ENCODE measurements at regions not wholly inside any gene's neighbourhood (a gene's known extent, or its start where the extent isn't known, plus 50 kb on each side); places are given as distances from the start of the nearest gene placed in this dataset.

DNA sequence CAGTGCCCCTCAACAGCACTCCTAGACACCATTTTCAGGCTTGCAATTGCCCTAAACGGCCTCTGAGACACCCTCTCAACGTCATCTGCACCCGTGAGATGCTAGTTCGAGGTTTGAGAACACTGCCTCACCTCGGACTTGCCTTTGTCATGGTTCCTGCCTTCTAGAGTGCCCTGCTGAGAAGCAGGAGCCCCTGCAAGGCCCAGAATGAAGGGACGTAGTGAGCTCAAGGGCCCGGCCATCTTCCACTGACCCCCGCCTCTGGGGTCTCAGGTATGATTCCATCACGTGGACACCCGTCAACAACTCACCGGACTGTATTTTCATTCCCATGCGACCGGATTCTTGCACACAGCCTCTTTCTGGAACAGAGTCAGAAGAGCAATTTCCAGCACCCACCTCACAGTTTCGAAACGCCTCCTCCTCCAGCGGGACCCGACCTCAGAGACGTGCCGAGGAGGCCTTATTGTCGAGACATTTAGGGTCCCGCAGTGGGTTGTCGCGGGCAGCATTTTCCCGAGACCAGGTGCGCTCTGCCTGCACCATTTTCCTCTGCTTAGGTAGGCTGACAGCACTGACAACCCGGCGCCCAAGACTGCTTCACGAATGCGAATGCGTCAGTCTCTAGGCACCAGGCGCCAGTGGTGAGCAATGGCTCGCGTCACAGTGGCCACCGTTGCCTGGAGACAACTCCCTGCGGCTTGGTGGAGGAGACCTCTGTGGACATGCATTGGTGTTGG is 999.9 kb downstream of the KCNJ18 start:
- TF ChIP-seq, protein P1, sequence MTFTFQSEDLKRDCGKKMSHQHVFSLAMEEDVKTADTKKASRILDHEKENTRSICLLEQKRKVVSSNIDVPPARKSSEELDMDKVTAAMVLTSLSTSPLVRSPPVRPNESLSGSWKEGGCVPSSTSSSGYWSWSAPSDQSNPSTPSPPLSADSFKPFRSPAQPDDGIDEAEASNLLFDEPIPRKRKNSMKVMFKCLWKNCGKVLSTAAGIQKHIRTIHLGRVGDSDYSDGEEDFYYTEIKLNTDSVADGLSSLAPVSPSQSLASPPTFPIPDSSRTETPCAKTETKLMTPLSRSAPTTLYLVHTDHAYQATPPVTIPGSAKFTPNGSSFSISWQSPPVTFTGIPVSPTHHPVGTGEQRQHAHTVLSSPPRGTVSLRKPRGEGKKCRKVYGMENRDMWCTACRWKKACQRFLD (tag by site-specific recombination; IDR thresholded peaks at IDR 0.05) = no peak
- no peak for TF ChIP-seq HOXD13 (CRISPR knock-in tag; IDR thresholded peaks at IDR 0.05; ENCODE audit: borderline replicate concordance)
- TF ChIP-seq ZFP3 (tag by site-specific recombination; IDR thresholded peaks at IDR 0.05; ENCODE audit: low read depth) = no peak
- no peak for TF ChIP-seq ZFP37 (tag by site-specific recombination; IDR thresholded peaks at IDR 0.05)
- Histone ChIP-seq H3K9me3 (ENCODE audit: control insufficient read depth, insufficient read depth, low read depth, low read length) (no peaks in the 10 kb centered on the region), H3K4me1 (ENCODE audit: control insufficient read depth, insufficient read depth, low read length) (no peaks in the 10 kb centered on the region), H3K27ac (ENCODE audit: extremely low read depth, low read depth, low read length) (no peak overlapping the region), H3K36me3 (ENCODE audit: control insufficient read depth in 2 of 2, insufficient read depth in 1 of 2, low read length in 2 of 2) (no peaks in the 10 kb centered on the region; a peak in 1 of 3 replicates), H3K4me3 (ENCODE audit: low read depth, low read length) (no peak overlapping the region)
- POLR2A ChIA-PET = no interaction called here
- CTCF ChIA-PET = no interaction called here

DNA sequence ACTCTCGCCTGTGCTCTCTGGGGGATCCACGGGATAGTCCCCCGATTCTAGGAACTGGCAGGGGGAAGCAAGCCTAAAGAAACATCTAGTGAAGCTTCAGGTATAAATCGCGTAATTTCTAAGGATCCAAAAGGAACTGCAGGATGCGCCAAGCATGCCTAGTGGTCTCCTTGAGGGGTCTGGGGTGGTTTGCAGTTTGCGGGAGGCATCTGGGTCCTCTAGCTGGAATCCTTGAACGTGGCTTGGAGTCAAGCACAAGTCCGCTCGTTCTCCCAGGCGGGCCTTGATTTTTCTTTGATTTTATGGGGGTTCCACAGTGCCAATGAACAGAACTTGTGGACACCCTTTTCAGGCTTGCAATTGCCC is 1000.5 kb downstream of the KCNJ18 start:
- no peaks in the 10 kb centered on the region for H3K4me1 ChIP-seq (ENCODE audit: control insufficient read depth, insufficient read depth, low read length)
- H3K27ac ChIP-seq (ENCODE audit: extremely low read depth, low read depth, low read length) = no peak overlapping the region
- CTCF ChIA-PET = no interaction called here
- H3K4me3 ChIP-seq (ENCODE audit: low read depth, low read length) = no peak overlapping the region
- H3K36me3 ChIP-seq (ENCODE audit: control insufficient read depth in 2 of 2, insufficient read depth in 1 of 2, low read length in 2 of 2) = no peaks in the 10 kb centered on the region; a peak in 1 of 3 replicates
- TF ChIP-seq, protein P2, sequence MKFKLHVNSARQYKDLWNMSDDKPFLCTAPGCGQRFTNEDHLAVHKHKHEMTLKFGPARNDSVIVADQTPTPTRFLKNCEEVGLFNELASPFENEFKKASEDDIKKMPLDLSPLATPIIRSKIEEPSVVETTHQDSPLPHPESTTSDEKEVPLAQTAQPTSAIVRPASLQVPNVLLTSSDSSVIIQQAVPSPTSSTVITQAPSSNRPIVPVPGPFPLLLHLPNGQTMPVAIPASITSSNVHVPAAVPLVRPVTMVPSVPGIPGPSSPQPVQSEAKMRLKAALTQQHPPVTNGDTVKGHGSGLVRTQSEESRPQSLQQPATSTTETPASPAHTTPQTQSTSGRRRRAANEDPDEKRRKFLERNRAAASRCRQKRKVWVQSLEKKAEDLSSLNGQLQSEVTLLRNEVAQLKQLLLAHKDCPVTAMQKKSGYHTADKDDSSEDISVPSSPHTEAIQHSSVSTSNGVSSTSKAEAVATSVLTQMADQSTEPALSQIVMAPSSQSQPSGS (tag by site-specific recombination; IDR thresholded peaks at IDR 0.05; ENCODE audit: low read depth) = no peak
- TF ChIP-seq ZNF248 (tag by site-specific recombination; IDR thresholded peaks at IDR 0.05) = no peak
- no peak for TF ChIP-seq ZNF19 (tag by site-specific recombination; IDR thresholded peaks at IDR 0.05; ENCODE audit: low read depth)
- no peak for TF ChIP-seq SCRT1 (tag by site-specific recombination; IDR thresholded peaks at IDR 0.05; ENCODE audit: borderline replicate concordance)
- no peak for TF ChIP-seq ZNF776 (tag by site-specific recombination; IDR thresholded peaks at IDR 0.05; ENCODE audit: borderline replicate concordance)
- no peak for TF ChIP-seq ZNF214 (tag by site-specific recombination; IDR thresholded peaks at IDR 0.05; ENCODE audit: borderline replicate concordance)
- TF ChIP-seq ZNF560 (tag by site-specific recombination; IDR thresholded peaks at IDR 0.05; ENCODE audit: borderline replicate concordance) = no peak
- TF ChIP-seq YY1 (tag by site-specific recombination; IDR thresholded peaks at IDR 0.05) = no peak
- TF ChIP-seq ZBTB7A (tag by site-specific recombination; IDR thresholded peaks at IDR 0.05; ENCODE audit: low read depth) = no peak
- TF ChIP-seq, protein P3, sequence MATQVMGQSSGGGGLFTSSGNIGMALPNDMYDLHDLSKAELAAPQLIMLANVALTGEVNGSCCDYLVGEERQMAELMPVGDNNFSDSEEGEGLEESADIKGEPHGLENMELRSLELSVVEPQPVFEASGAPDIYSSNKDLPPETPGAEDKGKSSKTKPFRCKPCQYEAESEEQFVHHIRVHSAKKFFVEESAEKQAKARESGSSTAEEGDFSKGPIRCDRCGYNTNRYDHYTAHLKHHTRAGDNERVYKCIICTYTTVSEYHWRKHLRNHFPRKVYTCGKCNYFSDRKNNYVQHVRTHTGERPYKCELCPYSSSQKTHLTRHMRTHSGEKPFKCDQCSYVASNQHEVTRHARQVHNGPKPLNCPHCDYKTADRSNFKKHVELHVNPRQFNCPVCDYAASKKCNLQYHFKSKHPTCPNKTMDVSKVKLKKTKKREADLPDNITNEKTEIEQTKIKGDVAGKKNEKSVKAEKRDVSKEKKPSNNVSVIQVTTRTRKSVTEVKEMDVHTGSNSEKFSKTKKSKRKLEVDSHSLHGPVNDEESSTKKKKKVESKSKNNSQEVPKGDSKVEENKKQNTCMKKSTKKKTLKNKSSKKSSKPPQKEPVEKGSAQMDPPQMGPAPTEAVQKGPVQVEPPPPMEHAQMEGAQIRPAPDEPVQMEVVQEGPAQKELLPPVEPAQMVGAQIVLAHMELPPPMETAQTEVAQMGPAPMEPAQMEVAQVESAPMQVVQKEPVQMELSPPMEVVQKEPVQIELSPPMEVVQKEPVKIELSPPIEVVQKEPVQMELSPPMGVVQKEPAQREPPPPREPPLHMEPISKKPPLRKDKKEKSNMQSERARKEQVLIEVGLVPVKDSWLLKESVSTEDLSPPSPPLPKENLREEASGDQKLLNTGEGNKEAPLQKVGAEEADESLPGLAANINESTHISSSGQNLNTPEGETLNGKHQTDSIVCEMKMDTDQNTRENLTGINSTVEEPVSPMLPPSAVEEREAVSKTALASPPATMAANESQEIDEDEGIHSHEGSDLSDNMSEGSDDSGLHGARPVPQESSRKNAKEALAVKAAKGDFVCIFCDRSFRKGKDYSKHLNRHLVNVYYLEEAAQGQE (tag by site-specific recombination; IDR thresholded peaks at IDR 0.05) = no peak
- TF ChIP-seq ZNF292 (tag by site-specific recombination; IDR thresholded peaks at IDR 0.05; ENCODE audit: borderline replicate concordance, low read depth) = no peak
- TF ChIP-seq, protein P4, sequence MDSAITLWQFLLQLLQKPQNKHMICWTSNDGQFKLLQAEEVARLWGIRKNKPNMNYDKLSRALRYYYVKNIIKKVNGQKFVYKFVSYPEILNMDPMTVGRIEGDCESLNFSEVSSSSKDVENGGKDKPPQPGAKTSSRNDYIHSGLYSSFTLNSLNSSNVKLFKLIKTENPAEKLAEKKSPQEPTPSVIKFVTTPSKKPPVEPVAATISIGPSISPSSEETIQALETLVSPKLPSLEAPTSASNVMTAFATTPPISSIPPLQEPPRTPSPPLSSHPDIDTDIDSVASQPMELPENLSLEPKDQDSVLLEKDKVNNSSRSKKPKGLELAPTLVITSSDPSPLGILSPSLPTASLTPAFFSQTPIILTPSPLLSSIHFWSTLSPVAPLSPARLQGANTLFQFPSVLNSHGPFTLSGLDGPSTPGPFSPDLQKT (IDR thresholded peaks at IDR 0.05; ENCODE audit: borderline replicate concordance, low read depth, low read length) = no peak
- no peak for TF ChIP-seq IKZF3 (tag by site-specific recombination; IDR thresholded peaks at IDR 0.05)
- TF ChIP-seq ZBTB48 (tag by site-specific recombination; IDR thresholded peaks at IDR 0.05) = no peak
- no peak for TF ChIP-seq ZNF510 (tag by site-specific recombination; IDR thresholded peaks at IDR 0.05; ENCODE audit: insufficient replicate concordance)
- no peaks in the 10 kb centered on the region for H3K9me3 ChIP-seq (ENCODE audit: control insufficient read depth, insufficient read depth, low read depth, low read length)
- POLR2A ChIA-PET = no interaction called here
